ENCODE measurements at regions not wholly inside any gene's neighbourhood (a gene's known extent, or its start where the extent isn't known, plus 50 kb on each side); places are given as distances from the start of the nearest gene placed in this dataset.
A peak's percentile ranks its signal among the peaks of the same experiment; 100 is the strongest.
"Not testable (repeated sequence)": the region's sequence is repeated elsewhere in the genome, so short reads cannot be mapped to it uniquely, and the experiment has no call there.

DNA sequence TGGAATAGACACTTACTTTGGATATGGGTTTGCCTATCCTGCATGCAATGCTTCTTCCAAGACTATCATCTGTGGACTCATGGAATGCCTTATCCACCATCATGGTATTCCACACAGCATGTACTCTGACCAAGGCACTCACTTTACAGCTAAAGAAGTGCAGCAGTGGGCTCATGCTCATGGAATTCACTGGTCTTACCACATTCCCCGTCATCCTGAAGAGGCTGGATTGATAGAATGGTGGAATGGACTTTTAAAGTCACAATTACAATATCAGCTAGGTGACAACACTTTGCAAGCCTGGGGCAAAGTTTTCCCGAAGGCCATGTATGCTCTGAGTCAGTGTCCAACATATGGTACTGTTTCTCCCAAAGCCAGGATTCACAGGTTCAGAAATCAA is 199.1 kb downstream of the GJA1 start:
- not testable (repeated sequence) for DNase-seq (ENCODE audit: low spot score); FAIRE-seq

DNA sequence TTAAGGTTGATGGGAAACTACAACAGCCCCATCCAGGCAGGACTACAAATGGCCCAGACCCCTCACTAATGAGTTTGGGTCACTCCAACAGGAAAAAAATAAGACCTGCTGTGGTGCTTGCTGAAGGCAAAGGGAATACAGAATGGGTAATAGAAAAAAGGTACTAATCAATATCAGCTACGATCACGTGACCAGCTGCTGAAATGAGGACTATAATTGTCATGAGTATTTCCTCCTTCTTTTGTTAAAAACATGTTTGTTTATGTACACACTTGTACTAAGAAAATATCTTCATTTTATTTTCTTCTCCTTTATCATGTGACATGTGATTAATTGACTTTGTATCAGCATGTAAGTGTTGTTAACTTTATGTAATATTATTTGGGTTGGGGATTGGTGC is 199.9 kb downstream of the GJA1 start:
- FAIRE-seq = no peak
- DNase-seq (ENCODE audit: low spot score) = no peak

DNA sequence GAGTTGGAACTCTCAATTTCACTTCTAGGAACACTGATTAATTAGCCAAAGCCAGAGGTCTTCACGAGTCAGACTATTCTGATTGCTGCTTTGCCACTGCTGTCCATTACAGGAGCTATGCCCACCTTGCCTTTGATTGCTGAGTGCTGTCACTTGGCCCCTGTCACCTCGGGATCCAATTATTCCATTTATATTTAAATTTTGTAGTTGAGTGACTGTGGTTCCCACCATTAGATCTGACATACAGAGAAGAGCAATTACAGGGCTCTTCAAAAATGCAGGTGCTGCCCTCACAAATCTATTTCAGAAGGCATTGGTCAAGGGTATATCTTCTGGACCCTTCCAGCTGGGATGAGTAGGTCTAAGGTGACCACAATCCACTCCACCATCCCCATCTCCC is 200.8 kb downstream of the GJA1 start:
- not testable (repeated sequence) for FAIRE-seq; DNase-seq (ENCODE audit: low spot score)

DNA sequence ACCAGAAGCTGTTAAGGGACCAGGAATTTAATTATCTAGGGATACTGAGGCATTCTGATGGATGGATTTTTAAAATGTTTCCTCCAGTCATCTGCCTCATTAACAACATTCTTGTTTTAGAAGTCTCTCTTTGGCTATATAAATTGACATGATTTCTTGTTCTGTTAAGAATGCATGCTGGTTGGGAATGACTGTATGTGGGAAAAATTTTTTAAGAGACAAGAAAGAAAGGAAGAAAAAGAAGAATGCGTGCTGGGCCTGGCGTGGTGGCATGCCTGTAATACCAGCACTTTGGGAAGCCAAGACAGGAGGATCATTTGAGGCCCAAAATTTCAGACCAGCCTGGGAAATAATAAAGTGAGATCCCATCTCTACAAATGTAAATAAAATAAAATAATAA is 203.6 kb downstream of the GJA1 start:
- FAIRE-seq = no peak
- DNase-seq (ENCODE audit: low spot score) = no peak

DNA sequence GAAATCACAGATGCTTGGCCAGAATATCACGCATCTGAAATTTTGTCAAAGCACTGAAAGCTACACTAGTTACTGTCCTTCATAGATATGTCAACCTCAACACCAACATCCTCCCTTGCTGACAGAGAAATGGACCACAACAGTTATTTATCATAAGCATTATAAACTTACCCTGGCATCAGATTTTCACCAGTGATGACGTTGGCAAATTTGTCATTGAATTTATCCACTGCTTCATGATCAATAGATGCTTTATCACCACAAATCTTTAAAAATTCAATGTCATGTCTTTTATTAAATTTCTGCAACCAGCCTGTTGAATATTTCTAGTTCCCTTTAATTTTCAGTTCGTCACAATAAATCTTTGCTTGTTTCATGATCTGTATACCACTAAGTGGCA is 205.7 kb downstream of the GJA1 start:
- no peak for FAIRE-seq

DNA sequence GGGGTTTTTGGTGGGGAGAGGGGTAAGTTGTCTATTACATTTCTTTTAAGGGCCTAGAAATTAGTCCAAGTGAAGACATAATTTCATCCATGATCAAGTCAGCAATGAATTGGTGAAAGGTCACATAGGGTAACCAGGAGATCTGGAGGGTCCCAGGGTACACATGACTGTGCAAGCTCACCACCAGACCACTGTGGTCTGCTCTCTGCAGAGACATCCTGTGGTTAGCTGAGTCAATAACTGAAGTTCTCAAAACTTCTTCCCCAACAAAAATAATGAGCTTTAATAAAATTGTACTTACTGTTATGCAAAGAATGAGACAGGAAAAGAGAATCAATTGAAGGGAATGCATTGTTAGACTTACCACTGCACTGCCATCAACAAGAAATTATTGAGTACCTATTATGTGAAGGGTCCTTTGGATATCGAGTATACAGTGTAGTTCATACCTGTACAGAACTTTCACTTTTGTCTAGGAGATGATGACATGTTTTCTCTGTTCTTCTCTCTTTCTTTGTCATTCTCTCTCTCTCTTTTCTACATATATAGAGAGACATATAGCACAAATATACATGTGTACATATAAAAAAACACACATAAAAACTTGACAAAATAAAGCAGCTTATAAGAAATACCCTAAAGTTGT is 209.8 kb downstream of the GJA1 start:
- FAIRE-seq = no peak

More for the DNA sequence above, 205.7 kb downstream of the GJA1 start:
- DNase-seq (ENCODE audit: low spot score) = no peak

DNA sequence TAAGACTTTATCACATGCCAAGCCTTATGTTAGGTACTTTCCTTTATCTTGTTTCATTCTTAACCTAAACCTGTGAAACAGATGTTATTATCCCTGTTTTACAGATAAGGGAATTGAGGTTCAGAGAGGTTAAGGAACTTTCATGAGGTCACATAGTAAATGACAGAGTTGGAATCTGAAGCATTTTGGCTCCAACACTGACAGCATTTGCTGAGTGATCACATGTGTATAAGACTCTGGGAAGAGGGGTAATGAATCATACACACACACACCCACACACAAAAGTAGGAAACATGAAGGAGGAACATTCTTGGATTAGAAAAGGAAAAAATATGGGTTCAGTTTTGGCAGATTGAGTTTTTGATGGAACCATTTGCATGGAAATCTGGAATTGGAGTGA is 212.5 kb downstream of the GJA1 start:
- no peak for FAIRE-seq

More for the DNA sequence above, 209.8 kb downstream of the GJA1 start:
- DNase-seq (ENCODE audit: low spot score) = no peak

DNA sequence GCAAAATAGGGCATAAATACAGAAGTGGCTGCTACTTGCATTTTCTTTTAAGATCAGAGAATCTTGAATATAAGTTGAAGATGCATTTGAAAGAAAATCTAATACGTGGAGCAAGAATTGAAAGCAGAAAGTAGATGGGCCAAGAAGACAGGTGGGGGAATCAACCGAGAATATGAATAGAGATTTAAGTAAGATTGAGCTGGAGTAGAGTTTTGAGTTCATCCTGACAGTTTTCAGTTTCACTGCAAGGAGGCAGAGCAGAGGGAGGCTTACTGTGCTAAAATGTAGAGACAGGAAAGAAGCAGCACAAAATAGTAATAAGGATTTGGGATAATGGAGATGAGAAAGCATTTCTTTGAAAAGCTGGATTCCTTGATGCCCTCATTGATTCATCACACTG is 214.5 kb downstream of the GJA1 start:
- DNase-seq (ENCODE audit: low spot score) = no peak
- FAIRE-seq = no peak

More for the DNA sequence above, 212.5 kb downstream of the GJA1 start:
- no peak for DNase-seq (ENCODE audit: low spot score)

DNA sequence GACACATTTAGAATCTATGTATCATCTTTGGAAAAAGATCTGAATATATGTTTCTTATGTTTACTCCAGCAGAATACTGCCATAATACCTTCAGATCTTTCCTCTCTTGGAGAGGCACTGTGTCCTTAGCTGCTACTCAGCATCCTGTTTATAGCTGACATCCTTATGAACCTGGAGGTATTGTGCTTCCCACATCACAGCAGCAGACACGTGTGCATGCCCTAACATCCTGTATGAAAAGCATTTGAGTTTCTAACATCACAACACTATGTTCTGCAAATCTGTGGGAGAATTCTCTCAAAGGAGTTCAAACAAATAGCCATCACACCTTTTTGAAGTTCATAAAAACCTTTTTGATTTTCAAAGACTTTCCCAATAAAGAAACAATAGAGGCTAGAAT is 216.0 kb downstream of the GJA1 start:
- FAIRE-seq (no peak), DNase-seq (ENCODE audit: low spot score) (no peak)

DNA sequence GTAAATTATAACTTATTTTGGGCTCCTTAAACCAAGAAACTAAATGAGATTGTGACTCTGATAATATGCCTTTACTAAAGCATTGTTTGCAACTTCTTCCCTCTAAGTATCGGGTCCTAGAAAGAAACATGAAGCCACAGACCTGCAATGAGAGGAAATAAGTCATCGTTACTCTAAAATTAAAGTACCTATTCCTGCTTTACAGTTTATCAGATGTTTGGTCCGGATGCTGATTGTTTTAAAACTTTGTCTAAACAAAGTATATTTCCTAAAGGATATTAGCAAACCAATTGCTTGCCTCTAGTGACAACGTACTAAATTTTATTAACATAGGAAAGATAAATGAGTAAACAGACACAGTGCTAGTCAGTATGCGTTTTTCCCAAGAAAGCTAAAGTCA is 216.8 kb downstream of the GJA1 start:
- no peak for FAIRE-seq

DNA sequence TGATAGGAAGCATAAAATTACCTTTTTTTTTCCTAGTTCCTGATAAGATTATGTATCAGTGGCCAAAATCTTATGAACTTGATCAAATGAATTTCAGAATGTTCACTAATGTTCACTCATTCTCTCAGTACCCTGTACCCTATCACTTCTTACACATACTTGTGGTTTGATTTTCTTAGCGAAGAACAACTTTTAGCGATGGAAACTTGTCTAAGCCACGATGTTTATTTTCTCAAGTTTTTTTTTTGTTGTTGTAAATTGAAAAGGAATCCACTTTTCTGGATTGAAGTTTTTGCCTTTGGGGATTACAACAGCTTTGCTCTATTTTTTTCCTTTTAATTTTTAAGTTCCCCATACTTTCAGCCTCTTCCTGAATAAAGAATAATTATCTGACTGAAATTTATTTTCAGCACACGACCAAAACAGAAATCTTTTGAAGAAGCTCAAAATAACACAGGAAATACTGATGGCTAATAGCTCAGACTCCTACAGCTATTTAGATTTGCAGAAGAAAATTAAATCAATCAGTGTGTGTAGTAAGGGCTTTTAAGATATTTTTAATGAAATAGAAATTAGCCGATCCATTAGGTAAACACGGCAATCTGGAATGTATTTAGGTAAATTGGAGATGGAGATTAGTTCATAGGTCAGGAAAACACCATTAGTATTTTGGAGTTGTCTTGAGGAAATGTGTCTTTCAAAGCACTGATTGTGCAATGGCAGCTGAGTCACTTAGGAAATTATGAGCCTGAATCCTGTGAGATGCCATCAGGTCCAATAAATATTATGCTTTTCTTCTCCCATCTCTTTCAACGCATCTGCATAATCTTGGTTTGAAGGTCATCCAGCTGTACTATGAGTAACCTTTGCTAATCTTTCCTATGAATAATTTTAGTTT is 217.5 kb downstream of the GJA1 start:
- FAIRE-seq (no peak), DNase-seq (ENCODE audit: low spot score) (peak; percentile 33)

More for the DNA sequence above, 216.8 kb downstream of the GJA1 start:
- DNase-seq (ENCODE audit: low spot score) = no peak

DNA sequence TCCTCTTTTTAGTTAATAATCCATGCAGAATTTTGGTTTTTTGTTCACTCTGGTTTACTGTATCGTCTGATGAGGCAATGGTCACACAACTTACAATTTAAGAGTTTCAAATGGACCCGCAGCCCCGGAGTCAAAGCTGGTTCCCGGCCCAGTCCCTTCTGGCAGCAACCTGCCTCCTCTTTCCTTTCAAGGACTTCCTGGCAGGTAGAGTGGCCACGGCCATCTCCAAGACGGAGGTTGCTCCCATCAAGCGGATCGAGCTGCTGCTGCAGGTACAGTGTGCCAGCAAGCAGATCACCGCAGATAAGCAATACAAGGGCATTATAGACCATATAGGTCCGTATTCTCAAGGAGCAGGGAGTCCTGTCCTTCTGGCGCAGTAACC is 218.2 kb downstream of the GJA1 start:
- FAIRE-seq = no peak
- DNase-seq (ENCODE audit: low spot score) = no peak

DNA sequence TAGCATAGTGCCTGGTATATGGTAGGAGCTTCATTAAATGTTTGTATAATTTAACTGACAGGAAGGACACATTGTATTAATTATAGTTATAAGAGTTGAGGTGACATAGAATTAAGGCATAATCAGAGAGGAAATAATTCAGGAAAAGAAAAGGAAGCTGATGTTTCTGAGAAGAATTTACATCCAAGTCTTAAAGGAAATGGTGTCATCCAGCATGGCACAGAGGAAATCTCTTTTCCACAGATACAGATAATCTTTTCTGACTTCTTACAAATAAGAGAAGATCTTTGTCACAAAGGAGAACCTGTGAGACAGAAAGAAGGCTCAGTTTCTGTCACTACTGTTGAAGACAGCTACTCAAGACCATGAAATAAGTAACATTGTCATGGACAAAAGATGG is 222.5 kb downstream of the GJA1 start:
- FAIRE-seq (no peak), DNase-seq (ENCODE audit: low spot score) (no peak)

DNA sequence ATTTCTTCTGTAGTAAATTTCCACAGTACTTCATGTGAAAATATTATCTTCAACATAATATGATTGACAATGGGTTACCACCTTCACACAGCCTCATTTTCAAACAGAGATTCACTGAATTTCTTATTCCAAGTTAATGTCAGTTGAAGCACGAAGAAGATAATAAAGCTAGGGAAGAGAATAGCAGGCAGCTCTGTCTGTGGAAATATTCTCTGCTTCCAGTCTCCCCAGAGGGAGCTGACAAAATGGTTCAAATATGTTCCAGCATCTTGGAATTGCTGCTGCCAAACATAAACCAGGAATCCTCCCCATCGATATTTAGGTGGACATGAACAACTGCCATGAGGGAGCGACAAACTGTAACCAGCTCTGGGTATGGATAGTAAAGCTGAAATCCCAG is 224.8 kb downstream of the GJA1 start:
- DNase-seq (ENCODE audit: low spot score) = no peak
- FAIRE-seq = no peak

DNA sequence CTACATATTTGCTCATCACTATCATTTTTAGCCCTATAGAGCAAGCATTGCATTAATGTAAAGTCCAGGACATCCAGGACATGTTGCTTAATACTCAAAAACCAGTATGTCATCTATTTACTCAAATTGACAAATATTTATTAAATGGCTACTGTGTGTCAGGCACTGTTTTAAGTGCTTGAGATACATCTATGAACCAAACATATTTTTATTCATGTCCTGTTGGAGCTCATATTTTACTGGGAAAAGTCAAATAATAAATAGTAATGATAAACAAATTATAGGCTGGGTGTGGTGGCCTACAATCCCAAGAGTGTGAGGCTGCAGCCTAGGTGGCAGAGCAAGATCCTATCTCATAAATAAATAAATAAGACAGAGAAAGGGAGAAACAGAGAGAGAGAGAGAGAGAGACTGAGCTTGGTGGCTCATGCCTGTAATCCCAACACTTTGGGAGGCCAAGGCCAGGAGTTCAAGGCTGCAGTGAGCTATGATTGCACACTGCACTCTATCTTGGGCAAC is 227.9 kb downstream of the GJA1 start:
- no peak for FAIRE-seq
- no peak for DNase-seq (ENCODE audit: low spot score)

DNA sequence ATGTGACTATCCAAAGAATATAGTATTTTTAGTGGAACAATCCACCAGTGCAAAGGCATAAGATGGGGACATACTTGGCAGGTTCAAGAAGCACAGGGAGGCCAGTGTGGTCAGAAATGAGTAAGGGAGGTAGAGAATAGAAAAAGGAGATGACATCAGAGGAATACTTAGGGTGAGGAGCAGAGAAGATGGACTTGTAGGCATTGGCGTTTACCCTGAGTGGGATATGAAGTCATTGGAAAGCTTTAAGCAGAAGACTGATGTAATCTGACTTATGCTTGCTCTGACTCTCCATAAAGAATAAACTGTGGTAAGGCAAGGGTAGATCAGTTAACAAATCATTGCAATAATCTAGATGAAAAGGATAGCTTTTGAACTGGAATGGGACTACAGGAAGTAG is 228.7 kb downstream of the GJA1 start:
- FAIRE-seq (no peak), DNase-seq (ENCODE audit: low spot score) (no peak)

DNA sequence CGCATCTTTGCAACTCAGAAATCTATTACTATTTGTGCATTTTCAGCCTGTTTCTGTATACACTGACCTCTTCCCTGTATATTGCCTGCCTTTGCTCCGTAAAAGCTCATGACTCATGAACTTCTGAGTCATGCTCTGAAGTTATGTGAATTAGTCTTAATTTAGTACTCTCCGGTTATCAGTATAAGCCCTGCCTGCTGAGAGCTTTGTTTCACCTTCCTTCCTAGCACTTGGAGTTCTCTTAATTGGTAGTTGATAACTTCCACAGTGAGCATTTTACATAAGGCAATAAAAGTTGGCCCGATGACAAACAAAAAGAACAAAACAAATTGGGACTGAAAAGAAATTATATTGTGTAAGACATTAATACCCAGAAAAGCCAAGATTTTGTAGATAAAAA is 231.4 kb downstream of the GJA1 start:
- DNase-seq (ENCODE audit: low spot score) (peak; percentile 46), FAIRE-seq (no peak)

DNA sequence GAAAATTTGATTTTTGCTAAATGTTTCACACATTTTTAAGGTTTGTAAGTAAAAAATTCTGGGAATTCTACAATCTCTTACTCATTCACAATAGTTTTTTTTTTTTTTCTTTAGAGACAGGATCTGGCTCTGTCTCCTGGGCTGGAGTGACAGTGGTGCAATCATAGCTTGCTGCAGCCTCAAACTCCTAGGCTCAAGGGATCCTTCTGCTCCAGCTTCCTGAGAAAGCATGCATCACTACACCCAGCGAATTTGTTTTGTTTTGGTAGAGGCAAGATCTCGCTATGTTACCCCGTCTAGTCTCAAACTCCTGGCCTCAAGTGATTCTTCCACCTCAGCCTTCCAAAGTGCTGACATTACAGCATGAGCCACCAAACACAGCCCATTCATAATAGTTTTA is 232.8 kb downstream of the GJA1 start:
- FAIRE-seq (no peak), DNase-seq (ENCODE audit: low spot score) (no peak)

DNA sequence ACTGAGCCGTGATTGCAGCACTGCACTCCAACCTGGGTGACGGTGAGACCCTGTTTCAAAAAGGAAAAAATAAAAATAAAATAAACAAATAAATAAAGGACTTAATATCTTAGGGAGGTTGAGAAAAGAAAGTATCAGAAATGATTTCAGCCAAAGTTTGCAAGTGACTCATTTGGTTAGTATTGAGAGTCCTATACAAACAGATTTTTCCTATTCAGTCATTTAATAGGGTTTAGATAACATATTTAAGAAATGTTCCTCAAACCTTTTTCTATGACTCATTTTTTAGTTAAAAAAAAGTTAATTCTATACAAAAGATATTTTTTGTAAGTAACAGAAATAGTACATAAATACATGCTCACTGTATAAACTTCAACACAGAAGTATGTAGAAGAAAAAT is 235.1 kb downstream of the GJA1 start:
- DNase-seq (ENCODE audit: low spot score) (no peak), FAIRE-seq (no peak)

DNA sequence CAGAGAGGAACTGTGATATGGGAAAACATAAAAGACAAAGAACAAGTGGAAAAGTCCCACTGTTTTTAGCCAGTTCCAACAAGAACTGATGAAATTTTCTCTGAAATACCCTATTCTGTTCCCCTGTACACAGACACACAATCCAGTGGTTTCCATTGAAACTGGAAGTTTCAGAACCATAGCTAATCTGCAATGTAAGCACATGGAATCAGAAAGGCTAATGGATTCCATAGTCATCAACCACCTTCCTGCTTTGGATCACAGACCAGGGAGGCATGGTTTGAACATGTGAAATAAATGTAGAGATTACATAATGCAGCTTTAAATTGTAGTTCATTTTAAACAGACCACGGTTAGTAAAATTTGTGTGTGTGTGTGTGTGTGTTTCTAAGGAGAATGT is 242.1 kb downstream of the GJA1 start:
- FAIRE-seq (no peak), DNase-seq (ENCODE audit: low spot score) (no peak)

DNA sequence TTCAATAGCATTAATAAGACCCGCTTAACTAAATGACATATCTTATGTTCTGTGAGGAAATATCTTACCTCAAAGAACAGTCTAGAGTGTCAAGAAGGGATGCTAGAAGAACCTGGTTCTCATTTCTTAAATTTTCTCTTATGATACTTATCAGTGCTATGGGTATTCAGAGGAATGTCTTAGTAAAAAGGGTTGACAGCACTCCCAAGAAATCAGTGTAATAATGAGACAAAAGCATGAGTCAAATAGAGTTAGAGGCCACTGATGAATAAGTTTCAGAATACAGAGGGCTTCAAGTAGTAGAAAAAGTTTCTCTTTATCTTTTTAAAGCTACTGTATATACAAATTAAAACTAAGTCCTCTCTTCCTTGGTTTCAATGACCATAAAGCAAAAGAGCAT is 242.8 kb downstream of the GJA1 start:
- no peak for FAIRE-seq

DNA sequence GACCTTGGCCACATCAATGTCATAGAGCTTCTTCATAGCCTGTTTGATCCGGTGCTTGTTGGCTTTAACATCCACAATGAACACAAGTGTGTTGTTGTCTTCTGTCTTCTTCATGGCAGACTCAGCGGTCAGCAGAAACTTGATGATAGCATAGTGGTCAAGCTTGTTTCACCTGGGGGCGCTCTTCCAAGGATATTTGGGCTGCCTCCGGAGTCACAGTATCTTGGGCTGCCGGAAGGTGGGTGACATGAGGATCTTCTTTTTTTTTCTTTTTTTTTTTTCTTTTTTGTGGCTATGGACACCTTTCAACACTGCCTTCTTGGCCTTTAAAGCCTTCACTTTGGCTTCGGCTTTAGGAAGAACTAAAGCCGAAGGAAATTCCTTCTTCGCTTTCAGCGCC is 244.6 kb downstream of the GJA1 start:
- DNase-seq (ENCODE audit: low spot score) = no peak
- FAIRE-seq = no peak

More for the DNA sequence above, 242.8 kb downstream of the GJA1 start:
- DNase-seq (ENCODE audit: low spot score) = no peak

DNA sequence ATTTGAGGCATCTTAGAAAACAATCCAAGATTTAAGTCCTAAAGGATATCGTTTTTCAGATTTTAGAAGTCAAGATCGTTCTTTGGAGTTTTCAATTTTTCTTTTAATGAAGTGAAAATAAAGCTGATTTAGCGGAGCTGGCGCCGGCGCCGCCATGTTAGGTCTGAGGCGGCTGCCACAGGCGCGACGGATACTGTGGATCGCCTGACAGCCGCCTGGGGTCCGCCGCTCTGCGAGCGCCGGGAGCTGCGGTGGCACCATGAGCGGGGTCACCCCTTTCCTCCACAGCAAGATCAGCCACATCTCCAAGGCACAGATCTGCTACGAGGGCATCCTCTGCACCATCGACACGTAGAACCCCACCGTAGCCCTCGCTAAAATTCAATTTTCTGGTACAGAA is 247.2 kb downstream of the GJA1 start:
- no peak for DNase-seq (ENCODE audit: low spot score)
- no peak for FAIRE-seq

Measured in urothelium cell line (cell line).